ENCODE measurements at regions not wholly inside any gene's neighbourhood (a gene's known extent, or its start where the extent isn't known, plus 50 kb on each side); places are given as distances from the start of the nearest gene placed in this dataset.

DNA sequence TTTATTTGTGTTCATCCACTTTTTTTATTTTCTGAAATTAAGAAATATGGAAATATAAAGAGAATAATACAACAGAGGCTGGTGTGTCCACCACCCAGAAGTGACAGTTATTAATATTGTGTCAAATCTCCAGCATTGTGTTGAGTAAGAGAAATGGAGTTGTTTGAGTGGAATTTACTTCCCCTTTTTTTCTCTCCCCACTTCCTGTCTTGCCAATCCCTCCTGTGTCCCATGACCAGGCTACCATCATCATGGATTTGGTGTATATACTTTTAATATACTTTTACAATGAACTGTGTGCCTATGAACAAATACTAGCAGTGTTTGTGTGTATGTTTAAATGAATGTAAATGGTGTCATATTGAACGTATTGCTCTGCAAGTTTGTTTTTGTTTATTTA lies 276.9 kb upstream of the SKOR2 start:
- no peak for ATAC-seq
- Mint-ChIP-seq H3K36me3 (ENCODE audit: low read depth) (no peaks in the 10 kb centered on the region), H3K27ac (no peak overlapping the region)

More for the DNA sequence above, 276.9 kb upstream of the SKOR2 start:
- Histone ChIP-seq H2AFZ (no peak overlapping the region), H3K4me3 (no peak overlapping the region), H3K4me2 (no peak overlapping the region), H3K79me2 (replicated peaks; ENCODE audit: insufficient read depth) (no peaks in the 10 kb centered on the region), H3K9me2 (ENCODE audit: insufficient read depth) (peaks cover 8% of the 10 kb centered on the region; the same call in 1 of the 2 replicates), H3F3A (replicated peaks; ENCODE audit: low read depth) (no peaks in the 10 kb centered on the region), H3K27me3 (ENCODE audit: insufficient read depth) (no peaks in the 10 kb centered on the region), H3K4me1 (ENCODE audit: insufficient read depth) (no peaks in the 10 kb centered on the region), H3K27ac (ENCODE audit: low read depth) (no peak overlapping the region), H4K20me1 (replicated peaks; ENCODE audit: insufficient read depth) (no peaks in the 10 kb centered on the region), H3K36me3 (ENCODE audit: insufficient read depth) (no peaks in the 10 kb centered on the region)
- peaks cover 5% of the 10 kb centered on the region; the same call in 2 of the 3 replicates for H3K4me1 Mint-ChIP-seq
- DNase-seq (ENCODE audit: low spot score) = no peak
- TF ChIP-seq ZNF331 (CRISPR knock-in tag; IDR thresholded peaks at IDR 0.05; ENCODE audit: low read depth) (no peak), CREB1 (CRISPR knock-in tag; IDR thresholded peaks at IDR 0.05; ENCODE audit: low read depth) (no peak), STAT1 (IDR thresholded peaks at IDR 0.05; ENCODE audit: unreplicated experiment) (no peak), ZNF114 (CRISPR knock-in tag; IDR thresholded peaks at IDR 0.05) (no peak), JUNB (IDR thresholded peaks at IDR 0.05; ENCODE audit: unreplicated experiment) (no peak), NANOG (IDR thresholded peaks at IDR 0.05; ENCODE audit: borderline replicate concordance) (no peak), POLR2AphosphoS5 (IDR thresholded peaks at IDR 0.05; ENCODE audit: low read depth) (no peak)
- TF ChIP-seq, protein P1, sequence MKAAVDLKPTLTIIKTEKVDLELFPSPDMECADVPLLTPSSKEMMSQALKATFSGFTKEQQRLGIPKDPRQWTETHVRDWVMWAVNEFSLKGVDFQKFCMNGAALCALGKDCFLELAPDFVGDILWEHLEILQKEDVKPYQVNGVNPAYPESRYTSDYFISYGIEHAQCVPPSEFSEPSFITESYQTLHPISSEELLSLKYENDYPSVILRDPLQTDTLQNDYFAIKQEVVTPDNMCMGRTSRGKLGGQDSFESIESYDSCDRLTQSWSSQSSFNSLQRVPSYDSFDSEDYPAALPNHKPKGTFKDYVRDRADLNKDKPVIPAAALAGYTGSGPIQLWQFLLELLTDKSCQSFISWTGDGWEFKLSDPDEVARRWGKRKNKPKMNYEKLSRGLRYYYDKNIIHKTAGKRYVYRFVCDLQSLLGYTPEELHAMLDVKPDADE (IDR thresholded peaks at IDR 0.05) = no peak
- TF ChIP-seq, protein P2, sequence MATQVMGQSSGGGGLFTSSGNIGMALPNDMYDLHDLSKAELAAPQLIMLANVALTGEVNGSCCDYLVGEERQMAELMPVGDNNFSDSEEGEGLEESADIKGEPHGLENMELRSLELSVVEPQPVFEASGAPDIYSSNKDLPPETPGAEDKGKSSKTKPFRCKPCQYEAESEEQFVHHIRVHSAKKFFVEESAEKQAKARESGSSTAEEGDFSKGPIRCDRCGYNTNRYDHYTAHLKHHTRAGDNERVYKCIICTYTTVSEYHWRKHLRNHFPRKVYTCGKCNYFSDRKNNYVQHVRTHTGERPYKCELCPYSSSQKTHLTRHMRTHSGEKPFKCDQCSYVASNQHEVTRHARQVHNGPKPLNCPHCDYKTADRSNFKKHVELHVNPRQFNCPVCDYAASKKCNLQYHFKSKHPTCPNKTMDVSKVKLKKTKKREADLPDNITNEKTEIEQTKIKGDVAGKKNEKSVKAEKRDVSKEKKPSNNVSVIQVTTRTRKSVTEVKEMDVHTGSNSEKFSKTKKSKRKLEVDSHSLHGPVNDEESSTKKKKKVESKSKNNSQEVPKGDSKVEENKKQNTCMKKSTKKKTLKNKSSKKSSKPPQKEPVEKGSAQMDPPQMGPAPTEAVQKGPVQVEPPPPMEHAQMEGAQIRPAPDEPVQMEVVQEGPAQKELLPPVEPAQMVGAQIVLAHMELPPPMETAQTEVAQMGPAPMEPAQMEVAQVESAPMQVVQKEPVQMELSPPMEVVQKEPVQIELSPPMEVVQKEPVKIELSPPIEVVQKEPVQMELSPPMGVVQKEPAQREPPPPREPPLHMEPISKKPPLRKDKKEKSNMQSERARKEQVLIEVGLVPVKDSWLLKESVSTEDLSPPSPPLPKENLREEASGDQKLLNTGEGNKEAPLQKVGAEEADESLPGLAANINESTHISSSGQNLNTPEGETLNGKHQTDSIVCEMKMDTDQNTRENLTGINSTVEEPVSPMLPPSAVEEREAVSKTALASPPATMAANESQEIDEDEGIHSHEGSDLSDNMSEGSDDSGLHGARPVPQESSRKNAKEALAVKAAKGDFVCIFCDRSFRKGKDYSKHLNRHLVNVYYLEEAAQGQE (IDR thresholded peaks at IDR 0.05; ENCODE audit: unreplicated experiment) = no peak
- TF ChIP-seq, protein P3, sequence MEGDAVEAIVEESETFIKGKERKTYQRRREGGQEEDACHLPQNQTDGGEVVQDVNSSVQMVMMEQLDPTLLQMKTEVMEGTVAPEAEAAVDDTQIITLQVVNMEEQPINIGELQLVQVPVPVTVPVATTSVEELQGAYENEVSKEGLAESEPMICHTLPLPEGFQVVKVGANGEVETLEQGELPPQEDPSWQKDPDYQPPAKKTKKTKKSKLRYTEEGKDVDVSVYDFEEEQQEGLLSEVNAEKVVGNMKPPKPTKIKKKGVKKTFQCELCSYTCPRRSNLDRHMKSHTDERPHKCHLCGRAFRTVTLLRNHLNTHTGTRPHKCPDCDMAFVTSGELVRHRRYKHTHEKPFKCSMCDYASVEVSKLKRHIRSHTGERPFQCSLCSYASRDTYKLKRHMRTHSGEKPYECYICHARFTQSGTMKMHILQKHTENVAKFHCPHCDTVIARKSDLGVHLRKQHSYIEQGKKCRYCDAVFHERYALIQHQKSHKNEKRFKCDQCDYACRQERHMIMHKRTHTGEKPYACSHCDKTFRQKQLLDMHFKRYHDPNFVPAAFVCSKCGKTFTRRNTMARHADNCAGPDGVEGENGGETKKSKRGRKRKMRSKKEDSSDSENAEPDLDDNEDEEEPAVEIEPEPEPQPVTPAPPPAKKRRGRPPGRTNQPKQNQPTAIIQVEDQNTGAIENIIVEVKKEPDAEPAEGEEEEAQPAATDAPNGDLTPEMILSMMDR (conservative IDR thresholded peaks at IDR 0.05; ENCODE audit: low read depth in 2 of 2) = no peak
- TF ChIP-seq, protein P4, sequence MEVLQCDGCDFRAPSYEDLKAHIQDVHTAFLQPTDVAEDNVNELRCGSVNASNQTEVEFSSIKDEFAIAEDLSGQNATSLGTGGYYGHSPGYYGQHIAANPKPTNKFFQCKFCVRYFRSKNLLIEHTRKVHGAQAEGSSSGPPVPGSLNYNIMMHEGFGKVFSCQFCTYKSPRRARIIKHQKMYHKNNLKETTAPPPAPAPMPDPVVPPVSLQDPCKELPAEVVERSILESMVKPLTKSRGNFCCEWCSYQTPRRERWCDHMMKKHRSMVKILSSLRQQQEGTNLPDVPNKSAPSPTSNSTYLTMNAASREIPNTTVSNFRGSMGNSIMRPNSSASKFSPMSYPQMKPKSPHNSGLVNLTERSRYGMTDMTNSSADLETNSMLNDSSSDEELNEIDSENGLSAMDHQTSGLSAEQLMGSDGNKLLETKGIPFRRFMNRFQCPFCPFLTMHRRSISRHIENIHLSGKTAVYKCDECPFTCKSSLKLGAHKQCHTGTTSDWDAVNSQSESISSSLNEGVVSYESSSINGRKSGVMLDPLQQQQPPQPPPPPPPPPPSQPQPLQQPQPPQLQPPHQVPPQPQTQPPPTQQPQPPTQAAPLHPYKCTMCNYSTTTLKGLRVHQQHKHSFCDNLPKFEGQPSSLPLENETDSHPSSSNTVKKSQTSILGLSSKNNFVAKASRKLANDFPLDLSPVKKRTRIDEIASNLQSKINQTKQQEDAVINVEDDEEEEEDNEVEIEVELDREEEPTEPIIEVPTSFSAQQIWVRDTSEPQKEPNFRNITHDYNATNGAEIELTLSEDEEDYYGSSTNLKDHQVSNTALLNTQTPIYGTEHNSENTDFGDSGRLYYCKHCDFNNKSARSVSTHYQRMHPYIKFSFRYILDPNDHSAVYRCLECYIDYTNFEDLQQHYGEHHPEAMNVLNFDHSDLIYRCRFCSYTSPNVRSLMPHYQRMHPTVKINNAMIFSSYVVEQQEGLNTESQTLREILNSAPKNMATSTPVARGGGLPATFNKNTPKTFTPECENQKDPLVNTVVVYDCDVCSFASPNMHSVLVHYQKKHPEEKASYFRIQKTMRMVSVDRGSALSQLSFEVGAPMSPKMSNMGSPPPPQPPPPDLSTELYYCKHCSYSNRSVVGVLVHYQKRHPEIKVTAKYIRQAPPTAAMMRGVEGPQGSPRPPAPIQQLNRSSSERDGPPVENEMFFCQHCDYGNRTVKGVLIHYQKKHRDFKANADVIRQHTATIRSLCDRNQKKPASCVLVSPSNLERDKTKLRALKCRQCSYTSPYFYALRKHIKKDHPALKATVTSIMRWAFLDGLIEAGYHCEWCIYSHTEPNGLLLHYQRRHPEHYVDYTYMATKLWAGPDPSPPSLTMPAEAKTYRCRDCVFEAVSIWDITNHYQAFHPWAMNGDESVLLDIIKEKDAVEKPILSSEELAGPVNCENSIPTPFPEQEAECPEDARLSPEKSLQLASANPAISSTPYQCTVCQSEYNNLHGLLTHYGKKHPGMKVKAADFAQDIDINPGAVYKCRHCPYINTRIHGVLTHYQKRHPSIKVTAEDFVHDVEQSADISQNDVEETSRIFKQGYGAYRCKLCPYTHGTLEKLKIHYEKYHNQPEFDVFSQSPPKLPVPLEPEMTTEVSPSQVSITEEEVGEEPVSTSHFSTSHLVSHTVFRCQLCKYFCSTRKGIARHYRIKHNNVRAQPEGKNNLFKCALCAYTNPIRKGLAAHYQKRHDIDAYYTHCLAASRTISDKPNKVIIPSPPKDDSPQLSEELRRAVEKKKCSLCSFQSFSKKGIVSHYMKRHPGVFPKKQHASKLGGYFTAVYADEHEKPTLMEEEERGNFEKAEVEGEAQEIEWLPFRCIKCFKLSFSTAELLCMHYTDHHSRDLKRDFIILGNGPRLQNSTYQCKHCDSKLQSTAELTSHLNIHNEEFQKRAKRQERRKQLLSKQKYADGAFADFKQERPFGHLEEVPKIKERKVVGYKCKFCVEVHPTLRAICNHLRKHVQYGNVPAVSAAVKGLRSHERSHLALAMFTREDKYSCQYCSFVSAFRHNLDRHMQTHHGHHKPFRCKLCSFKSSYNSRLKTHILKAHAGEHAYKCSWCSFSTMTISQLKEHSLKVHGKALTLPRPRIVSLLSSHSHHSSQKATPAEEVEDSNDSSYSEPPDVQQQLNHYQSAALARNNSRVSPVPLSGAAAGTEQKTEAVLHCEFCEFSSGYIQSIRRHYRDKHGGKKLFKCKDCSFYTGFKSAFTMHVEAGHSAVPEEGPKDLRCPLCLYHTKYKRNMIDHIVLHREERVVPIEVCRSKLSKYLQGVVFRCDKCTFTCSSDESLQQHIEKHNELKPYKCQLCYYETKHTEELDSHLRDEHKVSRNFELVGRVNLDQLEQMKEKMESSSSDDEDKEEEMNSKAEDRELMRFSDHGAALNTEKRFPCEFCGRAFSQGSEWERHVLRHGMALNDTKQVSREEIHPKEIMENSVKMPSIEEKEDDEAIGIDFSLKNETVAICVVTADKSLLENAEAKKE (CRISPR knock-in tag; IDR thresholded peaks at IDR 0.05) = no peak
- H3K27me3 Mint-ChIP-seq (ENCODE audit: insufficient read depth, low read depth, poor library complexity) = peaks cover 2% of the 10 kb centered on the region
- H3K4me3 Mint-ChIP-seq = no peak overlapping the region
- H3K9me3 Mint-ChIP-seq = no peaks in the 10 kb centered on the region
